A549 (cell line): ENCODE measurements at regions not wholly inside any gene's neighbourhood (a gene's known extent, or its start where the extent isn't known, plus 50 kb on each side); places are given as distances from the start of the nearest gene placed in this dataset.

Experiments
- CBX8 ChIP-seq: fragments of 200-600 bp; sonication (generic); IDR thresholded peaks from 2 replicates; pipeline ENCODE4 v1.6.1; 2016
- CTCF ChIP-seq: fragments of >200 bp; sonication (Bioruptor Twin); formaldehyde crosslinking; IDR thresholded peaks from 3 replicates; pipeline ENCODE4 v1.5.1; 2016
- EP300 ChIP-seq, 2 experiments: fragments of >200 bp; sonication (Bioruptor Twin); formaldehyde crosslinking; IDR thresholded peaks; 2 replicates in 1 of 2; 3 replicates in 1 of 2; pipeline ENCODE4 v1.6.1; 2016 to 2017
- HDAC2 ChIP-seq: fragments of 200-600 bp; sonication (generic); IDR thresholded peaks from 2 replicates; pipeline ENCODE4 v1.6.1; 2016
- KDM1A ChIP-seq: fragments of 200-600 bp; sonication (generic); IDR thresholded peaks from 2 replicates; pipeline ENCODE4 v1.6.1; 2016; ENCODE audit warnings: low read depth, mild to moderate bottlenecking
- KDM5A ChIP-seq: fragments of 200-600 bp; sonication (generic); IDR thresholded peaks from 2 replicates; pipeline ENCODE4 v1.6.1; 2016; ENCODE audit warnings: antibody characterized with exemption, mild to moderate bottlenecking
- MAX ChIP-seq: IDR thresholded peaks from 2 replicates; pipeline ENCODE4 v1.6.1; 2012
- MYC ChIP-seq: IDR thresholded peaks from 2 replicates; pipeline ENCODE4 v1.6.1; 2012; ENCODE audit warnings: mild to moderate bottlenecking, inconsistent platforms, low read length, improper control_type of control experiment, borderline replicate concordance
- POLR2A ChIP-seq: IDR thresholded peaks from 2 replicates; pipeline ENCODE4 v1.6.1; 2012; ENCODE audit warnings: mild to moderate bottlenecking, low read length
- RCOR1 ChIP-seq: fragments of 150-350 bp; IDR thresholded peaks from 2 replicates; pipeline ENCODE4 v1.6.1; 2014; ENCODE audit warnings: antibody characterized with exemption, low read length, low read depth
- SMC3 ChIP-seq: fragments of >200 bp; sonication (Bioruptor Twin); formaldehyde crosslinking; IDR thresholded peaks from 3 replicates; pipeline ENCODE4 v1.6.1; 2018; ENCODE audit warnings: inconsistent platforms
- ZSCAN20 ChIP-seq: fragments of 250-450 bp; sonication (Bioruptor Pico); IDR thresholded peaks from 2 replicates; pipeline ENCODE4 v1.8.0; 2022; ENCODE audit warnings: mild to moderate bottlenecking, moderate library complexity
- TF ChIP-seq, protein P1 (sequence below): fragments of >200 bp; sonication (Bioruptor Twin); formaldehyde crosslinking; IDR thresholded peaks from 2 replicates; pipeline ENCODE4 v1.6.1; 2016

GRCh38 chr13:48790966-48791365 is 137.2 kb downstream of the CYSLTR2 start:
- TF ChIP-seq CTCF (no peak), CBX8 (no peak), HDAC2 (no peak), POLR2A (no peak), ZSCAN20 (CRISPR knock-in tag) (no peak), MAX (no peak), EP300 (IDR thresholded peaks at IDR 0.05) (no peak), RCOR1 (no peak), MYC (no peak), KDM1A (no peak), SMC3 (no peak), KDM5A (no peak)
- TF ChIP-seq, protein P1, sequence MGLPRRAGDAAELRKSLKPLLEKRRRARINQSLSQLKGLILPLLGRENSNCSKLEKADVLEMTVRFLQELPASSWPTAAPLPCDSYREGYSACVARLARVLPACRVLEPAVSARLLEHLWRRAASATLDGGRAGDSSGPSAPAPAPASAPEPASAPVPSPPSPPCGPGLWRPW = no peak
